ENCODE measurements at regions not wholly inside any gene's neighbourhood (a gene's known extent, or its start where the extent isn't known, plus 50 kb on each side); places are given as distances from the start of the nearest gene placed in this dataset.

DNA sequence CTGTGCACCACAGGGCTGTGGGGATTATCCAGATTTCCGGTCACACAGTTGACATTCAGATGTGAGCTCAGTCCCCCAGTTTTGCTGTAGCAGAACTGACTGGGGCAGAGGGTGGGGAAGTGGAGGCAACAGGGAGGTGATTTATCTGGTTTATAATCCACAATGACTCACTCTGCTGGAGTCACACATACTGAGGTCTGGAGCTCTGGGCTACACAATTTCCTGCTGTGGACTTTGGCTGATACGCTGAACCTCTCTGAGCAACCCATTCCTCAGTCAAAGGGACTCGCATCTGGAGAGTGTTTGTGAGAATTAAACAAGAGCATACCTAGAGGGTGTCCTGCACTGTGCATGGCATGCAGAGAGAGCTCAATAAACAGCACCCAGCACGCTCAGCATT lies 64.8 kb upstream of the PLPP4 start:
- no peak overlapping the region for H3K4me3 ChIP-seq (ENCODE audit: low read depth, low read length)
- no peak for TF ChIP-seq CTCF (IDR thresholded peaks at IDR 0.05; ENCODE audit: low read depth, low read length)
- no peaks in the 10 kb centered on the region for H3K36me3 ChIP-seq
- DNase-seq: no peak
- no peaks in the 10 kb centered on the region for H3K9me3 ChIP-seq
- no peaks in the 10 kb centered on the region for H3K27me3 ChIP-seq
- H3K4me1 ChIP-seq: no peaks in the 10 kb centered on the region

GRCh38 chr10:120392671-120393079 lies 64.4 kb upstream of the PLPP4 start:
- H3K36me3 ChIP-seq: no peaks in the 10 kb centered on the region
- no peaks in the 10 kb centered on the region for H3K27me3 ChIP-seq
- DNase-seq: no peak
- no peaks in the 10 kb centered on the region for H3K4me1 ChIP-seq
- TF ChIP-seq CTCF (IDR thresholded peaks at IDR 0.05; ENCODE audit: low read depth, low read length): no peak
- H3K4me3 ChIP-seq (ENCODE audit: low read depth, low read length): no peak overlapping the region
- H3K9me3 ChIP-seq: no peaks in the 10 kb centered on the region

DNA sequence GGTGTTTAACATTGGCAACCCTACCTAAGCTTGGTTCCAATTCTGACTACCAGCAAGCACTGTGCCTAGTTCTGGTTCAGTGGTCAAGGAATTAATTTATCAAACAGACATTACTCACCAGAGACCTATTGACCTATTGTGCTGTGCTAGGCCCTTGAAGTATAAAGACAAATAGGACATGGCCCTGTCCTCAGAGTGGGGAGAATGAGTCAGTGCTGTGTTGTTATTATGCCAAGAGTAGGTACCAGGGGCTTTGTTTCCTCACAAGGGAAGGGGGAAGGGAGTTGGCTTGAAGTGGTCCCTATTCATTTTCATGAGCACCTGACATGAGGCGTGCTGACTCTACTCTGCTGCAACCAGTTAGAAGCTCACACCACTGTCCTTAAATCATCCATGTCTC lies 62.6 kb upstream of the PLPP4 start:
- Histone ChIP-seq H3K4me1 (no peaks in the 10 kb centered on the region), H3K4me3 (ENCODE audit: low read depth, low read length) (no peak overlapping the region), H3K27me3 (no peaks in the 10 kb centered on the region), H3K36me3 (no peaks in the 10 kb centered on the region), H3K9me3 (no peaks in the 10 kb centered on the region)
- DNase-seq: no peak
- TF ChIP-seq CTCF (IDR thresholded peaks at IDR 0.05; ENCODE audit: low read depth, low read length): no peak

- no peaks in the 10 kb centered on the region for H3K4me1 ChIP-seq
- H3K4me3 ChIP-seq (ENCODE audit: low read depth, low read length): no peak overlapping the region
- H3K36me3 ChIP-seq: no peaks in the 10 kb centered on the region
- DNase-seq: no peak
- TF ChIP-seq CTCF (IDR thresholded peaks at IDR 0.05; ENCODE audit: low read depth, low read length): no peak
- no peaks in the 10 kb centered on the region for H3K9me3 ChIP-seq
- no peaks in the 10 kb centered on the region for H3K27me3 ChIP-seq
These were observed 60.8 kb upstream of the PLPP4 start for GRCh38 chr10:120396228-120396627.

GRCh38 chr10:120398180-120398579 lies 58.8 kb upstream of the PLPP4 start:
- no peaks in the 10 kb centered on the region for H3K27me3 ChIP-seq
- no peak for DNase-seq
- no peak overlapping the region for H3K4me3 ChIP-seq (ENCODE audit: low read depth, low read length)
- H3K9me3 ChIP-seq: no peaks in the 10 kb centered on the region
- no peaks in the 10 kb centered on the region for H3K36me3 ChIP-seq
- no peaks in the 10 kb centered on the region for H3K4me1 ChIP-seq
- no peak for TF ChIP-seq CTCF (IDR thresholded peaks at IDR 0.05; ENCODE audit: low read depth, low read length)

DNA sequence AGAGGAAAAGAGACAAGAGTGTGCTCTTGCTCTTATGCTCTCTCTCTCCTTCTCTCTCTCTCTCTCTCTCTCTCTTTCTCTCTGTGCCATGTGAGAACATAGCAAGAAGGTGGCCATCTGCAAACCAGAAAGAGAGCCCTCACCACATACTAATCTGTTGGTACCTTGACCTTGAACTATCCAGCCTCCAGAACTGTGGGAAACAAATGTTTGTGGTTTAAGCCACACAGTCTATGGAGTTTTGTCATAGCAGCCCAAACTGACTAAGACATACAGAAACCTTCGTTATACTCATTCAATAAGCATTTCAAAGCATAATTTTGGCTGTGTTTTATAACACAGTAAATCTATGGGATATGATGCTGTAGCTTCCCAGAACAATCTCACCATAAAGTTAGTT lies 56.4 kb upstream of the PLPP4 start:
- no peak for TF ChIP-seq CTCF (IDR thresholded peaks at IDR 0.05; ENCODE audit: low read depth, low read length)
- no peaks in the 10 kb centered on the region for H3K4me1 ChIP-seq
- H3K9me3 ChIP-seq: no peaks in the 10 kb centered on the region
- H3K4me3 ChIP-seq (ENCODE audit: low read depth, low read length): no peak overlapping the region
- H3K36me3 ChIP-seq: no peaks in the 10 kb centered on the region
- H3K27me3 ChIP-seq: no peaks in the 10 kb centered on the region
- no peak for DNase-seq
